Nephron (organoid): ENCODE measurements at regions not wholly inside any gene's neighbourhood (a gene's known extent, or its start where the extent isn't known, plus 50 kb on each side); places are given as distances from the start of the nearest gene placed in this dataset.

Source experiments
- H3K27ac Mint-ChIP-seq, 3 experiments: 2 replicates each; pipeline ENCODE4 v1.8.0; 2020; ENCODE audit warnings: mixed read lengths in 3 of 3, mild to moderate bottlenecking in 2 of 3, moderate library complexity in 1 of 3
- H3K27me3 Mint-ChIP-seq: 2 replicates; pipeline ENCODE4 v1.8.0; 2021; ENCODE audit warnings: low read depth, mild to moderate bottlenecking, moderate library complexity, mixed read lengths
- H3K36me3 Mint-ChIP-seq: 2 replicates; pipeline ENCODE4 v1.8.0; 2020; ENCODE audit warnings: low read depth, mixed read lengths
- H3K4me1 Mint-ChIP-seq: 2 replicates; pipeline ENCODE4 v1.8.0; 2020; ENCODE audit warnings: mixed read lengths
- H3K4me3 Mint-ChIP-seq, 3 experiments: 2 replicates each; pipeline ENCODE4 v1.8.0; 2020; ENCODE audit warnings: mild to moderate bottlenecking in 3 of 3, mixed read lengths in 3 of 3, moderate library complexity in 2 of 3
- H3K9me3 Mint-ChIP-seq: 2 replicates; pipeline ENCODE4 v1.8.0; 2020; ENCODE audit warnings: mixed read lengths
- CTCF ChIP-seq, 3 experiments: fragments of 200-600 bp; sonication (generic); IDR thresholded peaks; one replicate each; pipeline ENCODE4 v1.5.0; 2021; ENCODE audit warnings: antibody characterized with exemption in 3 of 3; ENCODE audit not compliant: unreplicated experiment in 3 of 3

- Mint-ChIP-seq H3K4me3 (no peak overlapping the region), H3K27me3 (no peaks in the 10 kb centered on the region), H3K4me1 (no peaks in the 10 kb centered on the region), H3K9me3 (peaks cover 13% of the 10 kb centered on the region), H3K36me3 (peaks cover 22% of the 10 kb centered on the region), H3K27ac (no peak overlapping the region)
- TF ChIP-seq CTCF (IDR thresholded peaks at IDR 0.05; ENCODE audit: unreplicated experiment in 3 of 3), result no peak
Observed at GRCh38 chr12:47601071-47601470, 104.8 kb downstream of the RPAP3 start.

GRCh38 chr12:47591795-47592194, 114.0 kb downstream of the RPAP3 start:
- no peaks in the 10 kb centered on the region for H3K36me3 Mint-ChIP-seq
- no peaks in the 10 kb centered on the region for H3K9me3 Mint-ChIP-seq
- peaks cover 29% of the 10 kb centered on the region for H3K4me1 Mint-ChIP-seq
- H3K27ac Mint-ChIP-seq, result peak overlapping the region; percentile 82 to 95 (median 91)
- H3K27me3 Mint-ChIP-seq, result no peaks in the 10 kb centered on the region
- TF ChIP-seq CTCF (IDR thresholded peaks at IDR 0.05; ENCODE audit: unreplicated experiment in 3 of 3), result no peak
- no peak overlapping the region for H3K4me3 Mint-ChIP-seq

- no peaks in the 10 kb centered on the region for H3K9me3 Mint-ChIP-seq
- no peaks in the 10 kb centered on the region for H3K27me3 Mint-ChIP-seq
- H3K4me3 Mint-ChIP-seq, result no peak overlapping the region
- peaks cover 32% of the 10 kb centered on the region for H3K4me1 Mint-ChIP-seq
- H3K36me3 Mint-ChIP-seq, result no peaks in the 10 kb centered on the region
- TF ChIP-seq CTCF (IDR thresholded peaks at IDR 0.05; ENCODE audit: unreplicated experiment in 3 of 3), result no peak
- peak overlapping the region; percentile 82 to 95 (median 91) for H3K27ac Mint-ChIP-seq
Observed at GRCh38 chr12:47591361-47591791, 114.5 kb downstream of the RPAP3 start.

DNA sequence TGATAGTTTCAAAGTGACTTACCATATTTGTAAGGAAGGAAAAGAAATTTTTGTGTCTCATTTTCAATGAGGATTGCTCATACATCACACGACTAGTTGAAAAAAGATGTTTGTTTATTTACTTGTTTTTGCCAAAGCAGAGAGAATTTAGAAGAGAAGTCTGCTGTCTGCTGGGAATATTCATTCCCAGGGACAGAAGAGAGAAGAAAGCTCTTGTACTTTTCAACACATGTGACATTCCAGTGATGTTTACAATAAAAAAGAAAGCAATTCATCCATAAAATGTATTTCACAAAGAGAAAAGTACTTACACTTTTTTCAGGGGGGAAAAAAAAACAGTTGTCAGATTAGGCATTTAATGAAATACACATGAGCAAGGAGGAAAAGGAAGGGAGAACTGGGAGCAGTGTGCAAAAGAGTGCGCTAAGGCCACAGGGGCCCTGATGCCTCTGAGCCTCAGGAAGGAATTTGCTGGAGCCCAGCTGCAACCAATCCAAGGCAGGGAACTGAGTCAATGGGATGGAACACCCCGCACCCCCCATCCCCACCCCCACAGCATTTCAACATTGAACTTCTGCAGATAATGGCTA, 115.0 kb downstream of the RPAP3 start:
- Mint-ChIP-seq H3K4me1 (peaks cover 36% of the 10 kb centered on the region), H3K27me3 (no peaks in the 10 kb centered on the region), H3K4me3 (no peak overlapping the region), H3K27ac (peak overlapping the region; percentile 82 to 95 (median 91)), H3K9me3 (no peaks in the 10 kb centered on the region), H3K36me3 (no peaks in the 10 kb centered on the region)
- TF ChIP-seq CTCF (IDR thresholded peaks at IDR 0.05; ENCODE audit: unreplicated experiment in 3 of 3), result no peak

GRCh38 chr12:47586952-47587669, 118.7 kb downstream of the RPAP3 start:
- no peak for TF ChIP-seq CTCF (IDR thresholded peaks at IDR 0.05; ENCODE audit: unreplicated experiment in 3 of 3)
- no peak overlapping the region for H3K4me3 Mint-ChIP-seq
- H3K27me3 Mint-ChIP-seq, result no peaks in the 10 kb centered on the region
- peak overlapping the region; percentile 21 to 85 (median 59) for H3K27ac Mint-ChIP-seq
- H3K4me1 Mint-ChIP-seq, result peaks cover 37% of the 10 kb centered on the region
- no peaks in the 10 kb centered on the region for H3K36me3 Mint-ChIP-seq
- no peaks in the 10 kb centered on the region for H3K9me3 Mint-ChIP-seq

DNA sequence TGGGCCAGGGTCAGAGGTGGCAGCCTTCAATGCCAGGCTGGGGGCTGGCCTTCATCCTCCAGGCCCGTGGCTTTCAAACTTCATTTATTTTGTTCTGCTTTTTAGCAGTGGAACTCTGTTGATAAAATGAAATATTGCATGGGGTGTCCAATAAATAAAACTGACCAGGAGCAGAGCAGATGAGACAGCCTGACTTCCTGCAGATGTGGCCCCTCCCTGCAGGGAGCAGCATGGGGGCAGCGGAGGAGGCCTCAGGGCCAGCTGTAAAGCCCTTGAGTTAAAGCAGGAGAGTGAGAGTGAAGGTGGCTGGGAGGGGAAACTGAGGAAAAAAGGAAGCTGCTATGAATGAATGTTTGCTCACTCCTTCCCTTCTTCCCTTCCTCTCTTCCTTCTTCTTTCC, 120.3 kb downstream of the RPAP3 start:
- no peaks in the 10 kb centered on the region for H3K36me3 Mint-ChIP-seq
- no peak for TF ChIP-seq CTCF (IDR thresholded peaks at IDR 0.05; ENCODE audit: unreplicated experiment in 3 of 3)
- no peaks in the 10 kb centered on the region for H3K9me3 Mint-ChIP-seq
- no peak overlapping the region for H3K4me3 Mint-ChIP-seq
- H3K27me3 Mint-ChIP-seq, result no peaks in the 10 kb centered on the region
- no peak overlapping the region for H3K27ac Mint-ChIP-seq
- H3K4me1 Mint-ChIP-seq, result peaks cover 22% of the 10 kb centered on the region
